ENCODE measurements at regions not wholly inside any gene's neighbourhood (a gene's known extent, or its start where the extent isn't known, plus 50 kb on each side); places are given as distances from the start of the nearest gene placed in this dataset.
"Not testable (repeated sequence)": the region's sequence is repeated elsewhere in the genome, so short reads cannot be mapped to it uniquely, and the experiment has no call there.

DNA sequence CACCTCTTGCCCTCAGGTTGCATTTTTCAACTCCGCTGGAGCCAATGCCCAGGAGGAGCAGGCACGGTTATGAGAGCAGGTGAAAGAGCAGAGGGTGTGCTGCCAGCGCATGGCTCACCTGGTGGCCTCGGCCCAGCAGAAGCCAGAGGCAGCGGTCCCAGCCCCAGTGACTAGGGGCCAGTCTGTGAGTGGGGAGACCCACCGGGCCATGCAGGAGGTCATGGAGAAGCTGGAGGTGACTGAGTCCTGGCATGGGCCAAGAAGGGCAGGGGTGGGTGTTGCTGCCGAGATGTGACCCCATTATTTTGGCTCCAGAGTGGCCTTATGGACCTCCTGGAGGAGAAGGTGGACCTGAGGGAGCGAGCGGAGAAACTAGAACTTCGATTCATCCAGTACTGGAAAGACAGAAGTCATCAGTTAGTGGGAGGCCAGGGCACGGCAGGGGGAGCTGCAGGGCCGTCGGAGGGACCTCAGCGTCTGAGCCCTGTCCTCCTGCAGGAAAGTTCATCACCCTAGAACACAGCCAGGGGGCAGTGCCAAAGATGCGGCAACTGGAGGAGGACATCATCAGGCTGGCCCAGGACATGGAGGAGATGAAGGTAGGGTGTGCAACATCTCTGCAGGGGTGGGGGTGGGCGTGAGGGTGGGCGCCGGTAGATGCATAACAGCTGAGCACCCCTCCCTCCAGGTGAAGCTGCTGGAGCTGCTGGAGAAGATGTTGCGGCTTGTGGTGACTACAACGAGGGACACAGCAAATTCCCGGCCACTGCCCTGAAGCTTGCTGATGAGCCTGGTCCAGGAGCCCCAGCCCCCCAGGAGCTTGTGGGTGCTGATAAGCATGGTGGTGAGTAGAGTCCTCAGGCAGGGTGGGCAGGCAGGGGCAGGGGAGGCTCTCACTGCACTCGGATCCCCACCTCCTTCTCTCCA is 58.9 kb upstream of the LYSMD4 start:
- peak; percentile 4 for DNase-seq (ENCODE audit: low read depth)
- not testable (repeated sequence) for H3K4me3 ChIP-seq (ENCODE audit: low read depth, low read length)
- TF ChIP-seq CTCF (IDR thresholded peaks at IDR 0.05; ENCODE audit: control insufficient read depth, extremely low read depth, insufficient read depth) = peak; percentile 55

DNA sequence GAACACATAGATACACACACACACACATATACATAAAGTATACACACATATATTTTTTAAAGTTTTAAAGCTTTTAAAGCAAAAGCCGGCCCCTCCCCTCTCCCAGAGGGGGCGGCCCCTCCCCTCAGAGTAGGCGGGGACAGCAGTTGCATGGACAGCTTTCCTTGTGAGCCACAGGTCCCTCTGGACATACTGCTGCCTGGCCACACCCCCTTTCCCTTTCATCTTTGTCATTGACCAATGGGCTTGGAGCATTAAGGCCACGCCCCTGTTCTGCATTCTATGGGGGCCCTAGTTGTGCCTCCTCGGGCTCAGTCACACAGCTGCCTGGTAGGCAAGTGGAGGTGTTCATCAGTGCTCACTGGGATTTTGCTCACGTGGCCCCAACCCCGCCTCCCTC is 57.5 kb upstream of the LYSMD4 start:
- H3K4me3 ChIP-seq (ENCODE audit: low read depth, low read length); DNase-seq (ENCODE audit: low read depth): not testable (repeated sequence)

- H3K4me3 ChIP-seq (ENCODE audit: low read depth, low read length) = no peak overlapping the region
- no peak for DNase-seq (ENCODE audit: low read depth)
- no peak for TF ChIP-seq CTCF (IDR thresholded peaks at IDR 0.05; ENCODE audit: control insufficient read depth, extremely low read depth, insufficient read depth)
These were observed 54.9 kb upstream of the LYSMD4 start for GRCh38 chr15:99788156-99788555.

- not testable (repeated sequence) for DNase-seq (ENCODE audit: low read depth); H3K4me3 ChIP-seq (ENCODE audit: low read depth, low read length)
These were observed 51.6 kb upstream of the LYSMD4 start for GRCh38 chr15:99784800-99785199.

GRCh38 chr15:99783918-99784619 is 50.8 kb upstream of the LYSMD4 start:
- not testable (repeated sequence) for H3K4me3 ChIP-seq (ENCODE audit: low read depth, low read length); DNase-seq (ENCODE audit: low read depth)
